ENCODE measurements at regions not wholly inside any gene's neighbourhood (a gene's known extent, or its start where the extent isn't known, plus 50 kb on each side); places are given as distances from the start of the nearest gene placed in this dataset.

- TF ChIP-seq CTCF (IDR thresholded peaks at IDR 0.05) (no peak), POLR2AphosphoS5 (IDR thresholded peaks at IDR 0.05) (no peak), POLR2A (IDR thresholded peaks at IDR 0.05) (no peak)
Measured at GRCh38 chr3:153680526-153680925, 440.7 kb upstream of the ARHGEF26 start.

Data from breast epithelium (tissue), 3 donors.